ENCODE measurements at regions not wholly inside any gene's neighbourhood (a gene's known extent, or its start where the extent isn't known, plus 50 kb on each side); places are given as distances from the start of the nearest gene placed in this dataset.
"Not testable (repeated sequence)": the region's sequence is repeated elsewhere in the genome, so short reads cannot be mapped to it uniquely, and the experiment has no call there.

DNA sequence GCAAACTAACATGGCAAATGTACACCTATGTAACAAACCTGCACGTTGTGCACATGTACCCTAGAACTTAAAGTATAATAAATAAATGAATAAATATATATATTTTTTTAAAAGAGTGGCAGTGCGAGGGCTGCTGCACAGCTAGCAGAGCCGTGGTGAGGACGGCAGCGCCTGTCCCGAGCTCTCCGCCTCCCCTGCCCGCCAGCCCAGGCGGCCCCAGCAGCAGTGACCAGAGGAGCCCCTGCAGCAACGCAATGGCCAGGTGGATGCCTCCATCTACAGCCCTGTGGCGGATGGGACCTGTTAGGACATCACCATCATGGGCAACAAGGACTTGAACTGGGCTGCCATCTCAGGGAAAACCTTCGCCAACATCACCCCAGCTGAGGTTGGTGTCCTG lies 351.9 kb downstream of the FAM72C start:
- no peak for DNase-seq (ENCODE audit: low read depth in 3 of 3)

DNA sequence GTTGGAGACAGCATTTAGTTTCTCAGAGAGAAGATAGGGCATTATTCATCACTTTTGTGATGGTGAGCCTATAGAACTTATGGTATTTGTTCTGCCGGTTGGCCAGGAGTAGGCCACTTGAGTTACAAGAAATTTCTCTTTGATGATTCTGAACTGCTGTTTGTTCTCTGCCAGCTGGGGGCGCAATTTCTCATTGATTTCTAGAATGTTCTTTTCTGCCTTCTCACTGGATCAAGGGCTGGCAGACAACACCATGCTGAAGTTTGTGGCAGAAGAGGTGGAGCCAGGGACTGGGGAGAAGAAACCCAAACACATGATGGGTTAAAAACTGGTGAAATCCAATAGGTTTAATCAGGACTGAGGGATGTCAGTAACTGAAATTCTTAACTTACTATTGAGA lies 360.6 kb downstream of the FAM72C start:
- no peak for DNase-seq (ENCODE audit: low read depth in 3 of 3)

DNA sequence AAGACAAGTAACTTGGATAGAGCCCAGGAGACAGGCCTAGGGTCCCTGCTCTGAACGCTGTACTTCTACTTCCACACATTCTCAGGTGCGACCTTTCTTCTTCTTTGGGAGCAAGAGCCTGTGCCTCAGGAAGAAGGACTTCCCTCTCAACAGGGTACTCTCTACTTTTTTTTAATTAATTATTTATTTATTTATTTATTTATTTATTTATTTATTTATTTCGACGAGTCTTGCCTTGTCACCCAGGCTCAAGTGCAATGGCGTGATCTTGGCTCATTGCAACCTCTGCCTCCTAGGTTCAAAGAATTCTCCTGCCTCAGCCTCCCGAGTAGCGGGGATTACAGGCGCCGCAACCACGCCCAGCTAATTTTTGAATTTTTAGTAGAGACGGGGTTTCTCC lies 361.6 kb downstream of the FAM72C start:
- DNase-seq (ENCODE audit: low read depth in 3 of 3) = no peak

DNA sequence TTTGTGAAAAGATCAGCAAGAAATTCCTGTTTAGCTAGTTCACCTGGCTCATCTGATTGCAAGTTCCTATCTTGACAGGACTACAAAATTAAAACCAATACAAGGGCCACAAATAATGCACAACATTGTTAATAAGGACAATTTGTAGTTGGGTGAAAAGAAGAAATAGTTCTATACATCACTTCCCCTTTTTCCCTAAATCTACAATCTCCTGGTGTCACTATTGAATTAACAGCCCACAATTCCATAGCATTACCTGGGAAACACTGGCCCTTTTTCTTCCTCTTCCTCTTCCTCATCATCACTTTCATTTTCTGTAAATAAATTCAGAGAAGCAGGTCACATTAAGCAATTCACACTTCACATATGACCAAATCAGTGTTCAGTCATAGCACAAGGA lies 366.9 kb downstream of the FAM72C start:
- no peak for DNase-seq (ENCODE audit: low read depth in 3 of 3)

DNA sequence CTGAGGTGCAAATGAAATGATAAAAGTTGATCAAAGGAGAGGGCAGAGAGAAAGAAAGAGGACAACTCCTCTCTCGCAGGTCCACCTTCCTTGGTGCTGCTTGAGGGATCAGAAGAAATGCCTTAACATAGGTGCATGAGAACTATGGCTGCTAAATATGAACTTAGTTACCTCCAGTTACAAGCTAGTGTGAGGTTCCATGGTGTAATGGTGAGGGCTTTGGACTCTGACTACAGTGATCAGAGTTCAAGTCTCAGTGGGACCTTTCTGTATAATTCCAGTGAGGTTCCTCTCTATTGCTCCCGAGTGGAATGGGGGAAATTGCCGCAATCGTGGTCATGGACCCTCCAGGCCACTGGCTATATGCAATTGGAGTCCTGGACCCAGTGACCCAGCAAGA lies 387.3 kb downstream of the FAM72C start:
- DNase-seq (ENCODE audit: low read depth in 3 of 3) = no peak

DNA sequence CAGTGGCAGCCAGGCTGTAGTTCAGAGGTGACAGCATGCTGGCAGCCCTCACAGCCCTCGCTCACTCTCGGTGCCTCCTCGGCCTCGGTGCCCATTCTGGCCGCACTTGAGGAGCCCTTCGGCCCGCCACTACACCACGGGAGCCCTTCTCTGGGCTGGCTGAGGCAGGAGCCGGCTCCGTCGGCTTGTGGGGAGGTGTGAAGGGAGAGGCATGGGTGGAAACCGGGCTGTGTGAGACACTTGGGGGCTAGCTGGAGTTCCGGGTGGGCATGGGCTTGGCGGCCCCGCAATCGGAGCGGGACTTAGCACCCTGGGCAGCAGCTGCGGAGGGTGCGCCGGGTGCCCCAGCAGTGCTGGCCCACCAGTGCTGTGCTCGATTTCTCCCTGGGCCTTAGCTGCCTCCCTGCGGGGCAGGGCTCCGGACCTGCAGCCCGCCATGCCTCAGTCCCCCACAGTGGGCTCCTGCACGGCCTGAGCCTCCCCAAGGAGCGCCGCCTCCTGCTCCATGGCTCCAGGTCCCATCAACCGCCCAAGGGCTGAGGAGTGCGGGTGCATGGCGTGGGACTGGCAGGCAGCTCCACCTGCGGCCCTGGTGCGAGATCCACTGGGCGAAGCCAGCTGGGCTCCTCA lies 396.8 kb downstream of the FAM72C start:
- no peak for DNase-seq (ENCODE audit: low read depth in 3 of 3)

DNA sequence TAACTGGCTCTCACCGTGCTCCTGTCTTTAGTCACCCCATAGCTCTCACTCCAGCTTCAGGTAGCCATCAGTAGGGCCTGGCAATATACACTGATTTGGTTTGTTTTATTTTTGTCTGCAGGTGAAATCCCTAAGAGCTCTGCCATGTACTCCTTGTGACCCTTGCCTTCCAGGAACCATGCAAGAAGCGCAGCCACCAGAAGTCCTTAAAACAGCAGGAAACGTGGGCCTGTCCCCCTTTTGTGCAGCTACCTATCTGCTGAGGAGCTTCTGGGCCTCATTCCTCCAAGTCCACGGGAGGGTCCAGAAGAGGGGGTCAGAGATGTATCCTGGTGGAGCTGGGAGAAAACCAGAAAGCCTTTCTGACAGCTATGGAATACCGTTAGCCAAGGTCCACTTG lies 399.1 kb downstream of the FAM72C start:
- not testable (repeated sequence) for DNase-seq (ENCODE audit: low read depth in 3 of 3)

DNA sequence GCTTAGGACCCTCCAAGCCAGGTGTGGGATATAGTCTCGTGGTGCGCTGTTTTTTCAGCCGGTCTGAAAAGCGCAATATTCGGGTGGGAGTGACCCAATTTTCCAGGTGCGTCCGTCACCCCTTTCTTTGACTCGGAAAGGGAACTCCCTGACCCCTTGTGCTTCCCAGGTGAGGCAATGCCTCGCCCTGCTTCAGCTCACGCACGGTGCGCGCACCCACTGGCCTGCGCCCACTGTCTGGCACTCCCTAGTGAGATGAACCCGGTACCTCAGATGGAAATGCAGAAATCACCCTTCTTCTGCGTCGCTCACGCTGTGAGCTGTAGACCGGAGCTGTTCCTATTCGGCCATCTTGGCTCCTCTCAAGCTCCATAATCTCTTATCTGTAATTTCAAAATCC lies 408.0 kb downstream of the FAM72C start:
- not testable (repeated sequence) for DNase-seq (ENCODE audit: low read depth in 3 of 3)

DNA sequence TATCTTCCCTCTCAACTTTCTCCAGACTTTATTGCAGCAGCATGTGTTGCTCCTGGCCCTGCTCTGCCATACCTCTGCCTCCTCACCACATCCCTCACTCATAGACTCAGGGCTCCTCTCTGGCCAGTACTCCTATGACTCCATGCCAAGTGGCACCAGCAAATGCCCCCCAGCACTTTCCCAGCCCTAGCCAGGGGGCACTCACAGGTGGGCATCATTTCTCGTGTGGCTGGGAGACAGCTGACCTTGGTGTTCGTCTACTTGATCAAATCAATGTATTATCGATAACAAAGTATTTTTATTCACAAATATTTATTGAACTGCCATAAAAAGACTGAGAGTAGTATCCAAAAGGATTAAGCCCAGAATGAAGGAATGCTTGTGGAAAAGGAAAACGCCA lies 418.2 kb downstream of the FAM72C start:
- no peak for DNase-seq (ENCODE audit: low read depth in 3 of 3)

DNA sequence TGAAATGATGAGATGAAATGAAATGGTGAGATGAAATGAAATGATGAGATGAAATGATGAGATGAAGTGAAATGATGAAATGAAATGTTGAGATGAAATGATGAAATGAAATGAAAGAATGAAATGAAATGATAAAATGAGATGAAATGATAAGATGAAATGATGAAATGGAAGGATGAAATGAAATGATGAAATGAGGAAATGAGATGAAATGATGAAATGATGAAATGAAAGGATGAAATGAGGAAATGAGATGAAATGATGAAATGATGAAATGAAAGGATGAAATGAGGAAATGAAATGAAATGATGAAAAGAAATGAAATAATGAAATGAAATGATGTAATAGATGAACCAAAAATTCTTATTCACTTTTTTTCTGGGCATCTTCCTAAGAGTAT lies 467.1 kb downstream of the FAM72C start:
- DNase-seq (ENCODE audit: low read depth in 3 of 3) = not testable (repeated sequence)

DNA sequence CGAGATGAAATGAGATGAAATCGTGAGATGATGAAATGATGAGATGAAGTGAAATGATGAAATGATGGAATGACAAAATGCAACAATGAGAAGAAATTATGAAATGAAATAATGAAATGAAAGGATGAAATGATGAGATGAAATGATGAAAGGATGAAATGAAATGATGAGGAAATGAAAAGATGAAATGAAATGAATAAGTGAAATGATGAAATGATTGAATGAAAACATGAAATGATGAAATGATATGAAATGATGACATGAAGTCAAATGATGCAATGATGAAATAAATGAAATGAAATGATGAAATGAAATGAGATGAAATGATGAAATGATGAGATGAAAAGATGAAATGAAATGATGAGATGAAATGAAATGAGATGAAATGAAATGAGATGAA lies 467.7 kb downstream of the FAM72C start:
- not testable (repeated sequence) for DNase-seq (ENCODE audit: low read depth in 3 of 3)

DNA sequence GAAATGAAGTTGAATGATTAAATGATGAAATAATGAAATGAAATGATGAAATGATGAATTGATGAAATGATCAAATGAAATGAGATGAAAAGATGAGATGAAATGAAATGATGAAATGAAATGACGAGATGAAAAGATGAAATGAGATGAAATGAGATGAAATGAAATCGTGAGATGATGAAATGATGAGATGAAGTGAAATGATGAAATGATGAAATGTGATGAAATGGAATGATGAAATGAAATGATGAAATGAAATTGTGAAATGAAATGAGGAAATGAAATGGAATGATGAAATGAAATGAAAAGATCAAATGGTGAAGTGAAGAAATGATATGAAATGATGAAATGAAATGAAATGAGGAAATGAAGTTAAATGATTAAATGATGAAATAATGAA lies 468.7 kb downstream of the FAM72C start:
- not testable (repeated sequence) for DNase-seq (ENCODE audit: low read depth in 3 of 3)

DNA sequence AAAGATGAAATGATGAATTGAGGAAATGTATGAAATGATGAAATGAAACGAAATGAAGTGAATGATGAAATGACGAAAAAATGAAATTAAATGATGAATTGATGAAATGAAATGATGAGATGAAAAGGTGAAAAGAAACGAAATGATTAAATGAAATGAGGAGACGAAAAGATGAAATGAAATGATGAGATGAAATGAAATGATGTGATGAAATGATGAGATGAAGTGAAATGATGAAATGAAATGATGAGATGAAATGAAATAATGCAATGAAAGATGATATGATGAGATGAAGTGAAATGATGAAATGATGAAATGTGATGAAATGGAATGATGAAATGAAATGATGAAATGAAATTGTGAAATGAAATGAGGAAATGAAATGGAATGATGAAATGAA lies 469.7 kb downstream of the FAM72C start:
- DNase-seq (ENCODE audit: low read depth in 3 of 3) = not testable (repeated sequence)

DNA sequence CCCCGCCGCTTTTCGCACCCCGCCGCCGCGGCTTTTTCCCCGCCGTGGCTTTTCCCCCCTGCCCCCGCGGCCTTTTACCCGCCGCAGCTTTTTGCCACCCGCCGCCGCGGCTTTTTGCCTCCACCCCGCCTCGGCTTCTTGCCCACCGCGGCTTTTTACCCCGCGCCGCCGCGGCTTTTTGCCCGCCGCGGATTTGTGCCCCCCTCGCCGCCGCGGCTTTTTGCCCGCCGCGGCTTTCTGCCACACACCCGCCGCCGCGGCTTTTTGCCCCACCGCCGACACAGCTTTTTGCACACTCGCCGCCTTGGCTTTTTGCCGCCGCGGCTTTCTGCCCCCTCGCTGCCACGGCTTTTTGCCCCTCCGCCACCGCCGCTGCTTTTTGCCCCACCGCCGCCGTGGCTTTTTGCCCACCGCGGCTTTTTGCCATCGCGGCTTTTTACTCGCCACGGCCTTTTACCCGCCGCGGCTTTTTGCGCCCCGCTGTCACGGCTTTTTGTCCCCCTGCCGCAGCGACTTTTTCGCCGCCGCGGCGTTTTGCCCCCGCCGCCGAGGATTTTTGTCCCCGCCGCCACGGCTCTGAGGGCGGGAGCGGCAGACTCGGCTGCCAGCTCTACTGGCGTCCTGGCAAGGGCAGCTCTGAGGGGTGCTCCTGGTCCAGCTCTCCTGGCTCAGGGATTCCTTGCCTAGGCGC lies 473.6 kb downstream of the FAM72C start:
- DNase-seq (ENCODE audit: low read depth in 3 of 3) = not testable (repeated sequence)

DNA sequence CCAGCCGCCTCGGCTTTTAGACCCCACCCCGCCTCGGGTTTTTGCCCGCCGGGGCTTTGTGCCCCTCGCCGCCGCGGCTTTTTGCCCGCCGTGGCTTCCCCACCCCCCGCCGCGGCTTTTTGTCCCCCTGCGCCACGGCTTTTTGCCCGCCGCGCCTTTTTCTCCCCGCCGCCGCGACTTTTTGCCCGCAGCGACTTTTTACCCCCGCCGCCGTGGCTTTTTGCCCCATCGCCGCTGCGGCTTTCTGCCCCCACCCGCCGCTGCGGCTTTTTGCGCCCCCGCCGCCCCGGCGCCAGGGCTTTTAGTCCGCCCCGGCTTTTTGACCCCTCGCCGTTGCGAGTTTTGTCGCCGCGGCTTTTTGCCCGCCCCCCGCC lies 474.4 kb downstream of the FAM72C start:
- no peak for DNase-seq (ENCODE audit: low read depth in 3 of 3)

DNA sequence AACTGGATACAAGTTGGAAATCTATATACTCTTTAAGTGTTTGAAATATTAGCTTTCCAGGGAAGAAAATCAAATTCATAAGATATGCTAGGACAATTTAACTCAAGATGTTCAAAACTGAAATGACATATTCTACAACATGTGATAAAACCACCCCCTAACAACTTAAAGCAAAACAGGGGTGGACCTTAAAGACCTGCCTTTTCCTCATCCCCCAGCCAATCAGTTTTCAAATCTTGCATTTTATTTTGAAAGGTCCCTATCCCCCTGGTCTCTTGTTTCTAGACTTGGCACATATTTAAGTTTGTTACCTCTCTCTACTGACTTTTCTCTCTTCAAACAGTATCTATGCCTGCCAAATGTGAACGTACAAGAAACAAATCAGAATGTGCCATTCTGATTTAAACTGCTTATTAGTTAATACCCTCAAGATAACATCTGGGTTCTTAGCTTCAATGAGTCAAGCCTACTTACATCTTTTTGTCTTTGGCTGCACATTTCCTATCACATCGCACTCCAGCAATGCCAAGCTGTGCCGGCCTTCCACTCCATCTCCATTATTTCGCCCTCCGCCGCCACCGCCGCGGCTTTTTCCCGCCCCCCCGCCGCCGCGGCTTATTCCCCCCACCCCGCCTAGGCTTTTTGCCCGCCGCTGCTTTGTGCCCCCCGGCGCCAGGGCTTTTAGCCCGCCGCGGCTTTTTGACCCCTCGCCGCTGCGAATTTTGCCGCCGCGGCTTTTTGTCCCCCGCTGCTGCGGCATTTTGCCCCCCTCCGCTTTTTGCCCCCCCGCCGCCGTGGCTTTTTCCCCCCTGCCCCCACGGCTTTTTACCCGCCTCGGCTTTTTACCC lies 475.0 kb downstream of the FAM72C start:
- not testable (repeated sequence) for DNase-seq (ENCODE audit: low read depth in 3 of 3)
